NCI-H2227 (cell line): ENCODE measurements at regions not wholly inside any gene's neighbourhood (a gene's known extent, or its start where the extent isn't known, plus 50 kb on each side); places are given as distances from the start of the nearest gene placed in this dataset.

Experiments
- DNase-seq: peaks from one replicate; lab custom pipeline; 2025; ENCODE audit not compliant: unreplicated experiment; lab: John Stamatoyannopoulos, UW

- DNase-seq = no peak
These were observed 367.5 kb upstream of the FIGN start for GRCh38 chr2:164103271-164103670.

- no peak for DNase-seq
These were observed 366.6 kb upstream of the FIGN start for GRCh38 chr2:164102366-164102765.

GRCh38 chr2:164091673-164092072 lies 355.9 kb upstream of the FIGN start:
- no peak for DNase-seq

GRCh38 chr2:164090533-164090932 lies 354.7 kb upstream of the FIGN start:
- DNase-seq = no peak

GRCh38 chr2:164084066-164084465 lies 348.3 kb upstream of the FIGN start:
- DNase-seq = no peak

- no peak for DNase-seq
These were observed 344.7 kb upstream of the FIGN start for GRCh38 chr2:164080486-164080885.

GRCh38 chr2:164079258-164079657 lies 343.4 kb upstream of the FIGN start:
- no peak for DNase-seq

GRCh38 chr2:164078421-164078820 lies 342.6 kb upstream of the FIGN start:
- DNase-seq = no peak

- DNase-seq = no peak
These were observed 337.6 kb upstream of the FIGN start for GRCh38 chr2:164073101-164074074.

- no peak for DNase-seq
These were observed 333.7 kb upstream of the FIGN start for GRCh38 chr2:164069540-164069939.

- DNase-seq = no peak
These were observed 332.3 kb upstream of the FIGN start for GRCh38 chr2:164068063-164068462.

- DNase-seq = peak; percentile 63
These were observed 330.3 kb upstream of the FIGN start for GRCh38 chr2:164066095-164066494.

- DNase-seq = peak; percentile 69
These were observed 329.2 kb upstream of the FIGN start for GRCh38 chr2:164065038-164065437.

GRCh38 chr2:164061129-164061746 lies 325.4 kb upstream of the FIGN start:
- DNase-seq = peak; percentile 49

GRCh38 chr2:164060031-164060430 lies 324.2 kb upstream of the FIGN start:
- no peak for DNase-seq

GRCh38 chr2:164055623-164056022 lies 319.8 kb upstream of the FIGN start:
- peak; percentile 13 for DNase-seq

GRCh38 chr2:164054651-164055050 lies 318.8 kb upstream of the FIGN start:
- DNase-seq = peak; percentile 48

- no peak for DNase-seq
These were observed 317.2 kb upstream of the FIGN start for GRCh38 chr2:164053021-164053420.

GRCh38 chr2:164052006-164052405 lies 316.2 kb upstream of the FIGN start:
- no peak for DNase-seq

GRCh38 chr2:164048729-164049128 lies 312.9 kb upstream of the FIGN start:
- DNase-seq = no peak

- no peak for DNase-seq
These were observed 310.2 kb upstream of the FIGN start for GRCh38 chr2:164046040-164046439.

- DNase-seq = no peak
These were observed 308.8 kb upstream of the FIGN start for GRCh38 chr2:164044622-164045021.
